ENCODE measurements at regions not wholly inside any gene's neighbourhood (a gene's known extent, or its start where the extent isn't known, plus 50 kb on each side); places are given as distances from the start of the nearest gene placed in this dataset.

GRCh38 chr20:52572687-52573086, 381.1 kb upstream of the ZFP64 start:
- TF ChIP-seq CTCF (conservative IDR thresholded peaks at IDR 0.05) = no peak
- H3K27ac ChIP-seq = no peak overlapping the region

GRCh38 chr20:52569201-52569600, 377.6 kb upstream of the ZFP64 start:
- H3K27ac ChIP-seq = no peak overlapping the region
- no peak for TF ChIP-seq CTCF (conservative IDR thresholded peaks at IDR 0.05)

DNA sequence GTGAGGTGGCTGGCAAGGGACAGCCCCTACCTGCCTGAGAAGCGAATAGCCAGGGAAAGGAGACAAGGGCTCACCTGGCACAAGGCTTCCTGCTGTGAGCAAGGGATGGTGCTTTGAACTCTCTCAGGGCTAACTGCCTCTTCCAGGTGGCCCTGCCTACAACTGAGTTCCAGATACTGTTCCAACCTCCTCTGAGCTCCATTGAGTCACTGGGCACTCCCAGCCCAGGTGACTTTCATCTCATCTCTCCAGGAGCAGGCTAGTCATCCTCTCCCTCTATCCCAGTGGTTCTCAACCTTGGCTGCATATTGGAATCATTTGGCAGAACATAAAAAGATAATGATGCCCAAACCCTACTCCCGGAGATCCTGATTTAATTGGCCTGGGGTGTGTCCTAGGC, 374.0 kb upstream of the ZFP64 start:
- no peak overlapping the region for H3K27ac ChIP-seq
- no peak for TF ChIP-seq CTCF (conservative IDR thresholded peaks at IDR 0.05)

DNA sequence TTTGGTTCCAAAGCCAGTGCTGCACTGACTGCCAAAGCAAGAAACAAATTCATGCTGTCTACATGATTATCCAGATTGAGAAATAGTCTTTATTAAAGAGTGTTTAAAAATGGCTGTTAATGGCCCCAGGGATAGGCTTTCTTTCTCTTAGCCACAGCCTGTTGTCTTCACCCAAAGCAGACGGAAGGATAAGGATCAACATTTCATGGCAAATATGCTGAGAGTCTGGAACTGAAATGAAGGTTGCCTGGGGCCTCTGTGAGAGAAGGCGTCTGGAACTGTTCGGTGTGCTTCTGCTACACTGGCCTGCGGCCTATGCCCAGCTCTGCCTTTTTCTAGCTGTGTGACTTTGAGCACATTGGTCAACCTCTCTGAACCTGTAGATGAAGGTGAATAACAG, 373.0 kb upstream of the ZFP64 start:
- TF ChIP-seq CTCF (conservative IDR thresholded peaks at IDR 0.05) = no peak
- no peak overlapping the region for H3K27ac ChIP-seq

DNA sequence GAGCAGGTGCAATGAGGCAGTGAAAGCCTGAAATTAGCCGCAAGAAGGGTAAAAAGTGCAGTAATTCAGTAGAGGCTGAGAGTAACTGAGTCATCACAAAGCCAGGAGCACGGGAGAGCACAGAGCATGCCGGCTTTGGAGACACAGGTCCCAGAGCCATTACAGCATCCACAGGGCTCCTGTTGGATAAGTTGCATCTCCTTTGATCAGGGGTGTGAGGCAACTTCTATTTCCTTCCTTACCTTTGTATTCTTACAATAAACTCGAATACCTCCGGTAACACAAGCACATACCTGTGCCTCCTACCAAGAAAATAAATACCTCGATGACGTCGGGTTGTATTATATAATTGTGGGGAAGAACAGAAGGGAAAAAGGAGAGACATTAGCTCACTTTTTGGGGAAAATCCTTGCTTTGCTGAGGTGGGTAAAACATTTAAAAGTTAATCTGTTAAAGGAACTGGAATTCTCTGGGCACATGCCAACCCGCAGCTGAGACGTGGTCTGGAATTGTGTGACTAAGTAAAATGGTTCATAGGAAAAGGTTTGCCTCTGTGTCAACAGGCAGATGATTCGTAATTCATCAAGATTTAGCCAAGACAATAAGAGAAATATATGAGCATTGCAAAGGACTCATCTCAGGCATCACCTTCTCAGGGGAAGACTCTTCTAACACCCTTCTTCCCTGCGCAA, 360.7 kb upstream of the ZFP64 start:
- H3K27ac ChIP-seq = no peak overlapping the region
- TF ChIP-seq CTCF (conservative IDR thresholded peaks at IDR 0.05) = no peak

DNA sequence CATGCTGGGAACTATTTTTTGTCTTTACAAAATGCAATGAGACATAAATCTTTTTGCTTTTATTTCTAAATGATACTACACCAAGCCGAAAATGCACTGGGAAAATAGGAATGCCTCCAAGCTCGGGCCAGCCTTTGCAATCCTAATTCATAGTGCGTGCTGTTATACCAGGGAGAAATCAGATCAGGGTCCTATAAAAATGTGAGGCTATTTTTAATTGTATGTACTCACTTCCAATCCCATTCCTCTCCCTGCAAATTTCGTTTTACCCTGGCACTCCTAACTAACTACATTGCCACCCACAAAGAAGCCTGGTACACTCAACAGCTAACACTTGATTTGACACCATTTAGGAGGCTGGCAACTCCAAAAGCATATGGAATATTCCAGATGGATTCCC, 350.6 kb upstream of the ZFP64 start:
- no peak overlapping the region for H3K27ac ChIP-seq

GRCh38 chr20:52540509-52540908, 348.9 kb upstream of the ZFP64 start:
- no peak overlapping the region for H3K27ac ChIP-seq
- no peak for TF ChIP-seq CTCF (conservative IDR thresholded peaks at IDR 0.05)

More for the DNA sequence above, 350.6 kb upstream of the ZFP64 start:
- no peak for TF ChIP-seq CTCF (conservative IDR thresholded peaks at IDR 0.05)

All from VCaP (cell line).